ENCODE measurements at regions not wholly inside any gene's neighbourhood (a gene's known extent, or its start where the extent isn't known, plus 50 kb on each side); places are given as distances from the start of the nearest gene placed in this dataset.
A peak's percentile ranks its signal among the peaks of the same experiment; 100 is the strongest.
"Not testable (repeated sequence)": the region's sequence is repeated elsewhere in the genome, so short reads cannot be mapped to it uniquely, and the experiment has no call there.

GRCh38 chr6:15913573-15913972 lies 215.3 kb upstream of the MYLIP start:
- TF ChIP-seq CTCF (IDR thresholded peaks at IDR 0.05; ENCODE audit: control insufficient read depth, extremely low read depth, insufficient read depth), result no peak
- no peak overlapping the region for H3K4me3 ChIP-seq (ENCODE audit: low read depth, low read length)

GRCh38 chr6:15912505-15913400 lies 216.1 kb upstream of the MYLIP start:
- TF ChIP-seq CTCF (IDR thresholded peaks at IDR 0.05; ENCODE audit: control insufficient read depth, extremely low read depth, insufficient read depth), result no peak
- no peak for DNase-seq (ENCODE audit: low read depth)
- no peak overlapping the region for H3K4me3 ChIP-seq (ENCODE audit: low read depth, low read length)

More at GRCh38 chr6:15913573-15913972, 215.3 kb upstream of the MYLIP start:
- DNase-seq (ENCODE audit: low read depth), result no peak

GRCh38 chr6:15911753-15912504 lies 217.0 kb upstream of the MYLIP start:
- TF ChIP-seq CTCF (IDR thresholded peaks at IDR 0.05; ENCODE audit: control insufficient read depth, extremely low read depth, insufficient read depth), result no peak
- H3K4me3 ChIP-seq (ENCODE audit: low read depth, low read length), result no peak overlapping the region
- DNase-seq (ENCODE audit: low read depth), result no peak

DNA sequence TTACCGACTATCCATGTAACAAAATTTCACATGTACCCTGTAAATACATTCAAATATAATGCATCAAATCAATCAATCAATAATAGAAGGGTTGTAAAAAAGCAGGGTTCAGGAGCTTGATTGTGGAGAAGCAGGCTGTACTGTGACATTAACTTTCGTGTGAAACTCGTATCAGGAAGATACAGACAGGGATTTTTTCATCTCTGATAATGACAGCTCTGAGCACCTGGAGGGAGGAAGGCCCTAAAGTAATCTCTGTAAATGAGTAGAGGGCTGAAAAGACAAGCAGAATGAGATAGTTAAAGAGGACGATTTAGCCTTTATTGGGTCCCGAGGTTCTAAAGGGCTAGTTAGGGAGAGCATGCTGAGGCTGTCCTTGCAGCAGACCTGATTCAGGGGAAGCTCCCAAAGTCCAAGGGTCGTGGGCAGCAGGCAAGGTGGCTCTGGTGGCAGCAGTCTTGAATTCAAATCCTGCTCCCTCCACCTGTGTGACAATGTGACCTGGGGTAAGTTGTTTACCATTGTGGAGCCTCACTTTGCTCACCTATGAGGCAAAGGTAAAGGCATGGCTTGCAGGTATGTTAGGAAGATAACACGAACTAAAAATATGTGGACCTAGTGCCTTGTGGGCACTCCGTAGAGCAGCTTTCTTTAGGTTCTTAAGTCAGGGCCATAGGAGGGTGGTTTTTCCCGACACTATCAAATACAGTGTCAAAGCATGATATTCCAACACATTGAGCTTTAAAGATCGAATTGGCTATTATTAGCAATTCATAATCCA lies 219.4 kb upstream of the MYLIP start:
- no peak for TF ChIP-seq CTCF (IDR thresholded peaks at IDR 0.05; ENCODE audit: control insufficient read depth, extremely low read depth, insufficient read depth)
- DNase-seq (ENCODE audit: low read depth), result no peak
- no peak overlapping the region for H3K4me3 ChIP-seq (ENCODE audit: low read depth, low read length)

DNA sequence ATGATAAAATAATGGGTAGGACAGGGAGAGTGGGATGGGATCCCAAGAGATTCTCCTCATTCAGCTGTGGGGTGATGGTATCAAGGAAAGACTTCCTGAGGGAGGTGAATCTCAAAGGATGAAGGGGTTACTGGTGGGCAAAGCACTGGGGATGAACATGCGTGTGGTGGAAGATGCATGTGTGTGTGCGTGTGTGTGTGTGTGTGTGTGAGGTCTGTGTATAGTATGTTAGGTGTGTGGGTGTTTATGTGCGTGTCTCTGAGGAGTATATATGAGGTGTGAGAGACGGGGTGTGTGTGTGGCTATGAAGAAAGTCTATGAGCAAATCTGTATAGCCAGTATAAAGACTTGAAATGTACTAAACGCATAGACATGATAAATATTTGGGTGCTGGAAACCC lies 220.0 kb upstream of the MYLIP start:
- no peak overlapping the region for H3K4me3 ChIP-seq (ENCODE audit: low read depth, low read length)
- DNase-seq (ENCODE audit: low read depth), result no peak
- no peak for TF ChIP-seq CTCF (IDR thresholded peaks at IDR 0.05; ENCODE audit: control insufficient read depth, extremely low read depth, insufficient read depth)

DNA sequence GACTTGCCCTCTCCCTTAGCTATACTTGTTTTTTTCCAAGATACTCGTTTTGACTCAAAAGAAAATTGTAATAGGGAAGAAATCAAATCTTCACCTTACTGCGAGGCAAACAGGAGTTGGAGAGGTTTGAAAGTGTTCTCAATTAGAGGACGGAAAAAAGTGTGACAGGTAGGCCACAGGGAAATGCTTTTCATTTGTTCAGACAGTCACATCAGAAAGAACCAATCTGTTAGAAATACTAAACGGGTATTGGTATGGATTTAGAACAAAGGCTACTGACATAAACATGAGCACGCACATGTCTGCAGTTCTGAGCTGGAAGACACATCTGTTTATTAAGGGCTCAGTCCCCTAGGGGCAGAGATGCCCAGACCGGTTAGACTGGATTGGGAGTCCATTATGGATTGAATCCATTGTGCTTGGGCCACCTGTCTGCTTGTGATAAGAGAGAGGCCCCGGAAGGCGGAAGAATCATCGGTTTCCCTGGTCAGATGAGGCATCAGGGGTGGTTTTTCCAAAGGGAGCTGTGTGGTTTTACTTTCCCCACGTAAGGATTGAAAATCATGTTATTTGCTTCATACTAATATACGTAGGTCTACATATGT lies 220.9 kb upstream of the MYLIP start:
- peak; percentile 62 for DNase-seq (ENCODE audit: low read depth)
- TF ChIP-seq CTCF (IDR thresholded peaks at IDR 0.05; ENCODE audit: control insufficient read depth, extremely low read depth, insufficient read depth), result no peak
- no peak overlapping the region for H3K4me3 ChIP-seq (ENCODE audit: low read depth, low read length)

DNA sequence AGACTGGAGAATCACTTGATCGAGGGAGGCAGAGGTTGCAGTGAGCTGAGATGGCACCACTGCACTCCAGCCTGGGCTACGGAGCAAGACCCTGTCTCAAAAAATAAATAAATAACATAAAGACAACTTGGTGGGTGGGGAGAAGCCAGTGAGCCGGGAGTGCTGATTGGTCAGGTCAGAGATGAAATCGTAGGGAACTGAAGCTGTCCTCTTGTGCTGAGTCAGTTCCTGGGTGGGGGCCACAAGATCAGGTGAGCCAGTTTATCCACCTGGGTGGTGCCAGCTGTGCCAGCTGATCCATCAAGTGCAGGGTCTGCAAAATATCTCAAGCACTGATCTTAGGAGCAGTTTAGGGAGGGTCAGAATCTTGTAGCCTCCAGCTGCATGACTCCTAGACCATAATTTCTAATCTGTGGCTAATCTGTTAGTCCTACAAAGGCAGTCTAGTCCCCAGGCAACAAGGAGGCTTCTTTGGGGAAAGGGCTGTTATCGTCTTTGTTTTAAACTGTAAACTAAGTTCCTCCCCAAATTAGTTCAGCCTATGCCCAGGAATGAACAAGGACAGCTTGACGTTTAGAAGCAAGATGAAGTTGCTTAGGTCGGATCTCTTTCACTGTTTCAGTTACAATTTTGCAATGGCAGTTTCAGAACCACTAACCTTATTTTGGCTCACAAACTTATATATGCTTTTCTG lies 221.5 kb upstream of the MYLIP start:
- H3K4me3 ChIP-seq (ENCODE audit: low read depth, low read length); DNase-seq (ENCODE audit: low read depth): not testable (repeated sequence)

Data from LNCaP clone FGC (cell line).